ENCODE measurements at regions not wholly inside any gene's neighbourhood (a gene's known extent, or its start where the extent isn't known, plus 50 kb on each side); places are given as distances from the start of the nearest gene placed in this dataset.

- no peak for DNase-seq (ENCODE audit: low read depth)
These were observed 2082.4 kb upstream of the PIK3C3 start for GRCh38 chr18:39872651-39873050.

GRCh38 chr18:39871961-39872360 is 2083.1 kb upstream of the PIK3C3 start:
- peak; percentile 3 for DNase-seq (ENCODE audit: low read depth)

- peak; percentile 15 for DNase-seq (ENCODE audit: low read depth)
These were observed 2084.4 kb upstream of the PIK3C3 start for GRCh38 chr18:39870591-39870990.

GRCh38 chr18:39863916-39864315 is 2091.1 kb upstream of the PIK3C3 start:
- no peak for DNase-seq (ENCODE audit: low read depth)

GRCh38 chr18:39862341-39862740 is 2092.7 kb upstream of the PIK3C3 start:
- DNase-seq (ENCODE audit: low read depth): no peak

GRCh38 chr18:39854291-39854690 is 2100.7 kb upstream of the PIK3C3 start:
- no peak for DNase-seq (ENCODE audit: low read depth)

- no peak for DNase-seq (ENCODE audit: low read depth)
These were observed 2108.8 kb upstream of the PIK3C3 start for GRCh38 chr18:39846265-39846664.

- no peak for DNase-seq (ENCODE audit: low read depth)
These were observed 2109.4 kb upstream of the PIK3C3 start for GRCh38 chr18:39845631-39846030.

GRCh38 chr18:39845106-39845505 is 2109.9 kb upstream of the PIK3C3 start:
- DNase-seq (ENCODE audit: low read depth): no peak

GRCh38 chr18:39843546-39843945 is 2111.5 kb upstream of the PIK3C3 start:
- no peak for DNase-seq (ENCODE audit: low read depth)

GRCh38 chr18:39842366-39842914 is 2112.6 kb upstream of the PIK3C3 start:
- DNase-seq (ENCODE audit: low read depth): no peak

- peak; percentile 36 for DNase-seq (ENCODE audit: low read depth)
These were observed 2113.3 kb upstream of the PIK3C3 start for GRCh38 chr18:39841482-39842365.

GRCh38 chr18:39840856-39841481 is 2114.1 kb upstream of the PIK3C3 start:
- no peak for DNase-seq (ENCODE audit: low read depth)

GRCh38 chr18:39840406-39840805 is 2114.6 kb upstream of the PIK3C3 start:
- peak; percentile 65 for DNase-seq (ENCODE audit: low read depth)

GRCh38 chr18:39839782-39840181 is 2115.3 kb upstream of the PIK3C3 start:
- peak; percentile 46 for DNase-seq (ENCODE audit: low read depth)

GRCh38 chr18:39838831-39839230 is 2116.2 kb upstream of the PIK3C3 start:
- DNase-seq (ENCODE audit: low read depth): no peak

GRCh38 chr18:39835303-39836030 is 2119.6 kb upstream of the PIK3C3 start:
- DNase-seq (ENCODE audit: low read depth): no peak

GRCh38 chr18:39834636-39835035 is 2120.4 kb upstream of the PIK3C3 start:
- DNase-seq (ENCODE audit: low read depth): no peak

- no peak for DNase-seq (ENCODE audit: low read depth)
These were observed 2129.4 kb upstream of the PIK3C3 start for GRCh38 chr18:39825485-39826150.

- no peak for DNase-seq (ENCODE audit: low read depth)
These were observed 2148.5 kb upstream of the PIK3C3 start for GRCh38 chr18:39806525-39806924.

GRCh38 chr18:39805218-39805617 is 2149.8 kb upstream of the PIK3C3 start:
- DNase-seq (ENCODE audit: low read depth): no peak

GRCh38 chr18:39802648-39803229 is 2152.3 kb upstream of the PIK3C3 start:
- DNase-seq (ENCODE audit: low read depth): no peak

Measured in non-pigmented ciliary epithelial cell (primary cell).